ENCODE measurements at regions not wholly inside any gene's neighbourhood (a gene's known extent, or its start where the extent isn't known, plus 50 kb on each side); places are given as distances from the start of the nearest gene placed in this dataset.

- no peaks in the 10 kb centered on the region for H3K27me3 Mint-ChIP-seq
- peaks cover 2 to 23% (median 4%) of the 10 kb centered on the region in 7 donors for H3K9me3 Mint-ChIP-seq
- no peaks in the 10 kb centered on the region for H3K4me1 Mint-ChIP-seq
- H3K36me3 Mint-ChIP-seq, result no peaks in the 10 kb centered on the region
- no peak overlapping the region for H3K27ac Mint-ChIP-seq
- DNase-seq (no peak), ATAC-seq (ENCODE audit: low read depth in 2 of 2) (no peak)
- H3K4me3 Mint-ChIP-seq, result no peak overlapping the region
Measured at GRCh38 chr3:29090912-29091597, 189.8 kb upstream of the RBMS3 start.

GRCh38 chr3:29091599-29092189, 189.2 kb upstream of the RBMS3 start:
- Mint-ChIP-seq H3K9me3 (peaks cover 2 to 23% (median 8%) of the 10 kb centered on the region in 7 donors), H3K27me3 (no peaks in the 10 kb centered on the region), H3K4me3 (no peak overlapping the region), H3K36me3 (no peaks in the 10 kb centered on the region), H3K4me1 (no peaks in the 10 kb centered on the region), H3K27ac (no peak overlapping the region)
- ATAC-seq (ENCODE audit: low read depth in 2 of 2) (no peak), DNase-seq (no peak)

- no peaks in the 10 kb centered on the region for H3K27me3 Mint-ChIP-seq
- no peak overlapping the region for H3K27ac Mint-ChIP-seq
- H3K9me3 Mint-ChIP-seq, result peaks cover 1 to 30% (median 8%) of the 10 kb centered on the region in 7 donors
- no peak overlapping the region for H3K4me3 Mint-ChIP-seq
- DNase-seq (no peak), ATAC-seq (ENCODE audit: low read depth in 2 of 2) (no peak)
- H3K4me1 Mint-ChIP-seq, result no peaks in the 10 kb centered on the region
- H3K36me3 Mint-ChIP-seq, result peaks cover 0 to under 1% of the 10 kb centered on the region in 2 donors
Measured at GRCh38 chr3:29092348-29092747, 188.5 kb upstream of the RBMS3 start.

GRCh38 chr3:29099296-29099695, 181.6 kb upstream of the RBMS3 start:
- H3K27me3 Mint-ChIP-seq, result no peaks in the 10 kb centered on the region
- H3K36me3 Mint-ChIP-seq, result peaks cover 0 to 5% of the 10 kb centered on the region in 2 donors
- no peak overlapping the region for H3K27ac Mint-ChIP-seq
- ATAC-seq (ENCODE audit: low read depth in 2 of 2) (no peak), DNase-seq (no peak)
- H3K9me3 Mint-ChIP-seq, result peaks cover 6 to 22% (median 12%) of the 10 kb centered on the region in 7 donors
- no peaks in the 10 kb centered on the region for H3K4me1 Mint-ChIP-seq
- no peak overlapping the region for H3K4me3 Mint-ChIP-seq

GRCh38 chr3:29099775-29100174, 181.1 kb upstream of the RBMS3 start:
- no peak overlapping the region for H3K27ac Mint-ChIP-seq
- H3K36me3 Mint-ChIP-seq, result peaks cover 0 to 5% of the 10 kb centered on the region in 2 donors
- peaks cover 6 to 18% (median 12%) of the 10 kb centered on the region in 7 donors for H3K9me3 Mint-ChIP-seq
- no peaks in the 10 kb centered on the region for H3K4me1 Mint-ChIP-seq
- DNase-seq (no peak), ATAC-seq (ENCODE audit: low read depth in 2 of 2) (no peak)
- no peaks in the 10 kb centered on the region for H3K27me3 Mint-ChIP-seq
- no peak overlapping the region for H3K4me3 Mint-ChIP-seq

GRCh38 chr3:29100292-29100691, 180.6 kb upstream of the RBMS3 start:
- no peak for ATAC-seq (ENCODE audit: low read depth in 2 of 2)

GRCh38 chr3:29128001-29128400, 152.9 kb upstream of the RBMS3 start:
- no peak overlapping the region for H3K4me3 Mint-ChIP-seq

More at GRCh38 chr3:29100292-29100691, 180.6 kb upstream of the RBMS3 start:
- H3K36me3 Mint-ChIP-seq, result peaks cover 0 to 5% of the 10 kb centered on the region in 2 donors
- no peak overlapping the region for H3K27ac Mint-ChIP-seq
- no peaks in the 10 kb centered on the region for H3K27me3 Mint-ChIP-seq
- peaks cover 6 to 18% (median 12%) of the 10 kb centered on the region in 7 donors for H3K9me3 Mint-ChIP-seq
- no peak overlapping the region for H3K4me3 Mint-ChIP-seq
- no peaks in the 10 kb centered on the region for H3K4me1 Mint-ChIP-seq
- DNase-seq, result no peak

GRCh38 chr3:29137601-29138000, 143.3 kb upstream of the RBMS3 start:
- Mint-ChIP-seq H3K36me3 (no peaks in the 10 kb centered on the region), H3K27ac (no peak overlapping the region), H3K4me1 (no peaks in the 10 kb centered on the region), H3K27me3 (no peaks in the 10 kb centered on the region), H3K9me3 (no peaks in the 10 kb centered on the region), H3K4me3 (no peak overlapping the region)
- ATAC-seq (ENCODE audit: low read depth in 2 of 2) (no peak), DNase-seq (no peak)

More at GRCh38 chr3:29128001-29128400, 152.9 kb upstream of the RBMS3 start:
- peaks cover 0 to 5% (median 0%) of the 10 kb centered on the region in 7 donors for H3K9me3 Mint-ChIP-seq
- ATAC-seq (ENCODE audit: low read depth in 2 of 2) (no peak), DNase-seq (no peak)
- H3K27me3 Mint-ChIP-seq, result no peaks in the 10 kb centered on the region
- no peaks in the 10 kb centered on the region for H3K4me1 Mint-ChIP-seq
- H3K36me3 Mint-ChIP-seq, result no peaks in the 10 kb centered on the region
- H3K27ac Mint-ChIP-seq, result no peak overlapping the region

GRCh38 chr3:29138171-29138570, 142.7 kb upstream of the RBMS3 start:
- Mint-ChIP-seq H3K27me3 (no peaks in the 10 kb centered on the region), H3K4me1 (no peaks in the 10 kb centered on the region), H3K36me3 (no peaks in the 10 kb centered on the region), H3K4me3 (no peak overlapping the region), H3K27ac (no peak overlapping the region), H3K9me3 (no peaks in the 10 kb centered on the region)
- no peak for DNase-seq
- no peak for ATAC-seq (ENCODE audit: low read depth in 2 of 2)

- Mint-ChIP-seq H3K9me3 (peaks cover 0 to 5% (median 0%) of the 10 kb centered on the region in 7 donors), H3K4me3 (no peak overlapping the region), H3K4me1 (no peaks in the 10 kb centered on the region), H3K27me3 (no peaks in the 10 kb centered on the region), H3K27ac (no peak overlapping the region), H3K36me3 (no peaks in the 10 kb centered on the region)
- DNase-seq (no peak), ATAC-seq (ENCODE audit: low read depth in 2 of 2) (no peak)
Measured at GRCh38 chr3:29140666-29141065, 140.2 kb upstream of the RBMS3 start.

- no peaks in the 10 kb centered on the region for H3K36me3 Mint-ChIP-seq
- no peaks in the 10 kb centered on the region for H3K27me3 Mint-ChIP-seq
- H3K27ac Mint-ChIP-seq, result no peak overlapping the region
- ATAC-seq (ENCODE audit: low read depth in 2 of 2) (no peak), DNase-seq (no peak)
- no peak overlapping the region for H3K4me3 Mint-ChIP-seq
- H3K4me1 Mint-ChIP-seq, result no peaks in the 10 kb centered on the region
- peaks cover 0 to 5% (median 0%) of the 10 kb centered on the region in 7 donors for H3K9me3 Mint-ChIP-seq
Measured at GRCh38 chr3:29141197-29141917, 139.5 kb upstream of the RBMS3 start.

- H3K27me3 Mint-ChIP-seq, result no peaks in the 10 kb centered on the region
- no peak for DNase-seq
- no peak for ATAC-seq (ENCODE audit: low read depth in 2 of 2)
- no peaks in the 10 kb centered on the region for H3K36me3 Mint-ChIP-seq
- no peak overlapping the region for H3K27ac Mint-ChIP-seq
- H3K4me1 Mint-ChIP-seq, result no peaks in the 10 kb centered on the region
- peaks cover 0 to 5% (median 0%) of the 10 kb centered on the region in 7 donors for H3K9me3 Mint-ChIP-seq
- no peak overlapping the region for H3K4me3 Mint-ChIP-seq
Measured at GRCh38 chr3:29141918-29142275, 139.0 kb upstream of the RBMS3 start.

GRCh38 chr3:29143151-29143550, 137.7 kb upstream of the RBMS3 start:
- no peak overlapping the region for H3K27ac Mint-ChIP-seq
- H3K9me3 Mint-ChIP-seq, result peaks cover 0 to 5% (median 0%) of the 10 kb centered on the region in 7 donors
- no peak for ATAC-seq (ENCODE audit: low read depth in 2 of 2)
- H3K4me3 Mint-ChIP-seq, result no peak overlapping the region
- no peaks in the 10 kb centered on the region for H3K4me1 Mint-ChIP-seq
- no peaks in the 10 kb centered on the region for H3K36me3 Mint-ChIP-seq
- H3K27me3 Mint-ChIP-seq, result no peaks in the 10 kb centered on the region
- no peak for DNase-seq

GRCh38 chr3:29144361-29144760, 136.5 kb upstream of the RBMS3 start:
- Mint-ChIP-seq H3K27me3 (no peaks in the 10 kb centered on the region), H3K4me3 (no peak overlapping the region), H3K36me3 (no peaks in the 10 kb centered on the region), H3K4me1 (no peaks in the 10 kb centered on the region), H3K27ac (no peak overlapping the region), H3K9me3 (peaks cover 0 to 5% (median 0%) of the 10 kb centered on the region in 7 donors)
- no peak for DNase-seq
- no peak for ATAC-seq (ENCODE audit: low read depth in 2 of 2)

Data from naive B cell (primary cell).